Endothelial cell of umbilical vein (primary cell): ENCODE measurements at regions not wholly inside any gene's neighbourhood (a gene's known extent, or its start where the extent isn't known, plus 50 kb on each side); places are given as distances from the start of the nearest gene placed in this dataset.

ENCODE experiments used
- BruUV-seq: library from RNA; stranded (reverse); fragments of 400-500 nt; replicated peaks from 2 replicates; lab custom pipeline; 2021; lab: Mats Ljungman, UMichigan
- CTCF ChIA-PET: fragments of 300-600, 350-600 bp; sonication (Branson Sonifier 250); formaldehyde crosslinking; loops from one replicate; lab custom pipeline; 2021; ENCODE audit warnings: antibody characterized with exemption, inconsistent platforms; lab: Charles Lee
- POLR2A ChIA-PET: fragments of 300-600, 350-600 bp; sonication (Branson Sonifier 250); formaldehyde crosslinking; loops from one replicate; lab custom pipeline; 2021; ENCODE audit warnings: antibody characterized with exemption, inconsistent platforms; lab: Charles Lee
- DNase-seq: peaks from one replicate; pipeline ENCODE4 v3.0.0-alpha.2; 2011; ENCODE audit warnings: low read depth, low spot score
- FAIRE-seq: peaks from 2 replicates; lab custom pipeline; 2011; peaks lifted over from hg19 to GRCh38; lab: Jason Lieb, UNC
- H2AFZ ChIP-seq: 2 replicates; pipeline ENCODE4 v1.6.0; 2012; ENCODE audit warnings: low read depth, low read length, control low read depth, inconsistent platforms
- H3K27ac ChIP-seq: 2 replicates; pipeline ENCODE4 v1.5.1; 2011; ENCODE audit warnings: low read depth, mild to moderate bottlenecking, control low read depth, low read length, moderate library complexity; ENCODE audit not compliant: insufficient read depth
- H3K27me3 ChIP-seq, 2 experiments: 2 replicates each; pipeline versions ENCODE4 v1.6.0 to v1.6.1; 2011; ENCODE audit warnings: low read length in 2 of 2, mixed read lengths in 1 of 2; ENCODE audit not compliant: control insufficient read depth in 2 of 2, insufficient read depth in 2 of 2
- H3K36me3 ChIP-seq, 2 experiments: 2 replicates in 1 of 2; 3 replicates in 1 of 2; pipeline ENCODE4 v1.5.1; 2011; ENCODE audit warnings: low read length in 2 of 2, mild to moderate bottlenecking in 1 of 2, moderate library complexity in 1 of 2; ENCODE audit not compliant: control insufficient read depth in 2 of 2, insufficient read depth in 2 of 2; ENCODE audit errors: extremely low read depth in 1 of 2
- H3K4me1 ChIP-seq: 3 replicates; pipeline ENCODE4 v1.5.1; 2011; ENCODE audit warnings: mild to moderate bottlenecking, low read length; ENCODE audit not compliant: control insufficient read depth, insufficient read depth; ENCODE audit errors: extremely low read depth
- H3K4me2 ChIP-seq: 2 replicates; pipeline ENCODE4 v1.6.1; 2011; ENCODE audit warnings: low read length, control low read depth, mixed read lengths; ENCODE audit not compliant: insufficient read depth
- H3K4me3 ChIP-seq, 3 experiments: fragments of 200-600 bp in 1 of 3; sonication (generic), shearing (Covaris generic) in 1 of 3; replicated peaks in 1 of 3; 2 replicates each; pipeline ENCODE4 v1.5.1; 2011 to 2016; ENCODE audit warnings: control low read depth in 3 of 3, low read length in 3 of 3, mild to moderate bottlenecking in 2 of 3, inconsistent platforms in 1 of 3, low read depth in 1 of 3, moderate library complexity in 1 of 3; ENCODE audit not compliant: insufficient read depth in 1 of 3
- H3K79me2 ChIP-seq: 2 replicates; pipeline ENCODE4 v1.6.0; 2012; ENCODE audit warnings: low read length, inconsistent platforms; ENCODE audit not compliant: control insufficient read depth, insufficient read depth
- H3K9ac ChIP-seq: replicated peaks from 2 replicates; pipeline ENCODE3; 2011; ENCODE audit warnings: low read length, control low read depth; ENCODE audit not compliant: insufficient read depth; ENCODE audit errors: extremely low read depth
- H3K9me1 ChIP-seq: replicated peaks from 3 replicates; pipeline ENCODE4 v1.6.0; 2011; ENCODE audit warnings: mild to moderate bottlenecking, low read length; ENCODE audit not compliant: control insufficient read depth, insufficient read depth; ENCODE audit errors: extremely low read depth
- H3K9me3 ChIP-seq: replicated peaks from 2 replicates; pipeline ENCODE4 v1.5.1; 2012; ENCODE audit warnings: low read length, inconsistent platforms; ENCODE audit not compliant: control insufficient read depth, insufficient read depth
- H4K20me1 ChIP-seq: replicated peaks from 2 replicates; pipeline ENCODE3; 2011; ENCODE audit warnings: mild to moderate bottlenecking, low read length; ENCODE audit not compliant: control insufficient read depth, insufficient read depth; ENCODE audit errors: extremely low read depth
- CTCF ChIP-seq, 2 donors: IDR thresholded peaks; 1 replicate in 1 of 2; 2 replicates in 1 of 2; pipeline ENCODE4 v1.5.1; 2011; ENCODE audit warnings: low read length in 2 of 2, mild to moderate bottlenecking in 2 of 2, moderate library complexity in 2 of 2, control low read depth in 1 of 2, inconsistent platforms in 1 of 2, low read depth in 1 of 2; ENCODE audit not compliant: insufficient read depth in 1 of 2; ENCODE audit errors: extremely low read depth in 1 of 2
- EZH2 ChIP-seq: IDR thresholded peaks from 2 replicates; pipeline ENCODE4 v1.6.1; 2012; ENCODE audit warnings: borderline replicate concordance, low read depth, mild to moderate bottlenecking, moderate library complexity, low read length, inconsistent platforms; ENCODE audit not compliant: severe bottlenecking
- FOS ChIP-seq: IDR thresholded peaks from 2 replicates; pipeline ENCODE4 v1.6.1; 2011; ENCODE audit warnings: mild to moderate bottlenecking, low read length, moderate library complexity, borderline replicate concordance; ENCODE audit not compliant: insufficient read depth
- GATA2 ChIP-seq: IDR thresholded peaks from 2 replicates; pipeline ENCODE4 v1.7.0; 2011; ENCODE audit warnings: low read depth, mild to moderate bottlenecking, moderate library complexity, mixed read lengths, low read length; ENCODE audit not compliant: insufficient read length, insufficient read depth
- JUN ChIP-seq: IDR thresholded peaks from 2 replicates; pipeline ENCODE4 v1.6.1; 2011; ENCODE audit warnings: borderline replicate concordance, low read depth; ENCODE audit not compliant: insufficient read length, insufficient read depth
- MAX ChIP-seq: IDR thresholded peaks from 2 replicates; pipeline ENCODE4 v1.6.1; 2011; ENCODE audit not compliant: insufficient read depth, insufficient read length
- MYC ChIP-seq: IDR thresholded peaks from one replicate; pipeline ENCODE4 v1.6.1; 2011; ENCODE audit warnings: mild to moderate bottlenecking, low read depth, low read length
- POLR2A ChIP-seq: IDR thresholded peaks from 2 replicates; pipeline ENCODE4 v1.6.1; 2012; ENCODE audit warnings: low read depth, mild to moderate bottlenecking, control low read depth, low read length
- POLR2AphosphoS5 ChIP-seq: IDR thresholded peaks from 2 replicates; pipeline ENCODE4 v1.6.1; 2012; ENCODE audit warnings: low read depth, mild to moderate bottlenecking, control low read depth, low read length, moderate library complexity; ENCODE audit not compliant: insufficient read depth
- dilution Hi-C: fragments of 300-500 bp; cut with MboI; formaldehyde crosslinking; loops from one replicate; pipeline ENCODE4 v1.15.0; 2019; ENCODE audit warnings: low sequenced_read_pairs; ENCODE audit not compliant: extremely low pct_ligation_motif_present
- intact Hi-C: fragments of 100-400 bp; cut with micrococcal nuclease; formaldehyde crosslinking; loops from one replicate; pipeline ENCODE4 v1.10.0; 2022

- POLR2A ChIA-PET = no interaction called here
Observed at GRCh38 chr11:23539556-23539955, 679.3 kb upstream of the CCDC179 start.

More at GRCh38 chr11:23539556-23539955, 679.3 kb upstream of the CCDC179 start:
- Histone ChIP-seq H3K36me3 (no peaks in the 10 kb centered on the region), H4K20me1 (no peaks in the 10 kb centered on the region), H3K4me1 (peaks cover 7% of the 10 kb centered on the region), H3K27ac (no peak overlapping the region), H3K9ac (no peak overlapping the region), H3K4me2 (no peak overlapping the region), H3K27me3 (no peaks in the 10 kb centered on the region), H3K9me3 (no peaks in the 10 kb centered on the region), H3K79me2 (no peaks in the 10 kb centered on the region), H3K9me1 (no peaks in the 10 kb centered on the region), H2AFZ (peak overlapping the region; percentile 83), H3K4me3 (no peak overlapping the region)
- intact Hi-C loops = no loop called here
- BruUV-seq = no TSS peak
- TF ChIP-seq EZH2 = no peak
- TF ChIP-seq POLR2A = no peak
- TF ChIP-seq MYC = no peak
- no peak for TF ChIP-seq JUN
- TF ChIP-seq MAX = no peak
- TF ChIP-seq POLR2AphosphoS5 = no peak
- TF ChIP-seq CTCF (IDR thresholded peaks at IDR 0.05; ENCODE audit: extremely low read depth in 1 of 2, insufficient read depth in 1 of 2, low read depth in 1 of 2, low read length in 2 of 2) = no peak
- TF ChIP-seq FOS = no peak
- TF ChIP-seq GATA2 = no peak
- DNase-seq (no peak), FAIRE-seq (no peak)
- CTCF ChIA-PET = interaction anchor here (0.6 to 4.0 kb wide), 35 partner anchors 7 to 847 kb away, joined by 3 to 57 read pairs (median 5); no protein-coding TSS in a partner anchor
- dilution Hi-C loops = no loop called here
